ENCODE measurements at regions not wholly inside any gene's neighbourhood (a gene's known extent, or its start where the extent isn't known, plus 50 kb on each side); places are given as distances from the start of the nearest gene placed in this dataset.
A peak's percentile ranks its signal among the peaks of the same experiment; 100 is the strongest.

DNA sequence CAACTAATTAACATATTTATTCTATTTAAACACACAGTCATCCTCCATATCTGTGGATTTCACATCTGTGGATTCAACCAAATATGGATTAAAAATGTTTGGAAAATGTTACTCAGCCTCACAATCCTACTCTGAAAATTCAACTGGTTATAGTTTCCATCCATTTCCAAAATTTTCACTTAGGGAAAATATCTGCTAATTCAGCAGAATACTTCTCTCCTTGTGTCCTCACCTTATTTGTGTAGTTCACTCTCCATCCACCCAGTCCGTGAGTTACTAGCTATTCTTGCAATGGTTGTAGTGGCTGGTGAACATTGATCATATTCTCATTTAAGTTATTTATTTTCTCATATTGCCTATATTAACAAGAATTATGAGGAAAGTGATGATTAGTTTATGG is 77.6 kb upstream of the PRKCQ start:
- WGBS (ENCODE audit: low lambda C conversion rate): 0% methylated on average over 1 of the region's 1 CpG
- in situ Hi-C loops (cut with HindIII; ENCODE audit: extremely low pct_ligation_motif_present, low pct_unique_long_range_greater_than_20kb): no loop called here
- no peaks in the 10 kb centered on the region for H3K27me3 ChIP-seq (ENCODE audit: control insufficient read depth in 1 of 2, insufficient read depth in 2 of 2, low read length in 2 of 2)
- no peak overlapping the region for H3K9ac ChIP-seq (ENCODE audit: insufficient read depth, low read depth, low read length)
- TF ChIP-seq, protein P1, sequence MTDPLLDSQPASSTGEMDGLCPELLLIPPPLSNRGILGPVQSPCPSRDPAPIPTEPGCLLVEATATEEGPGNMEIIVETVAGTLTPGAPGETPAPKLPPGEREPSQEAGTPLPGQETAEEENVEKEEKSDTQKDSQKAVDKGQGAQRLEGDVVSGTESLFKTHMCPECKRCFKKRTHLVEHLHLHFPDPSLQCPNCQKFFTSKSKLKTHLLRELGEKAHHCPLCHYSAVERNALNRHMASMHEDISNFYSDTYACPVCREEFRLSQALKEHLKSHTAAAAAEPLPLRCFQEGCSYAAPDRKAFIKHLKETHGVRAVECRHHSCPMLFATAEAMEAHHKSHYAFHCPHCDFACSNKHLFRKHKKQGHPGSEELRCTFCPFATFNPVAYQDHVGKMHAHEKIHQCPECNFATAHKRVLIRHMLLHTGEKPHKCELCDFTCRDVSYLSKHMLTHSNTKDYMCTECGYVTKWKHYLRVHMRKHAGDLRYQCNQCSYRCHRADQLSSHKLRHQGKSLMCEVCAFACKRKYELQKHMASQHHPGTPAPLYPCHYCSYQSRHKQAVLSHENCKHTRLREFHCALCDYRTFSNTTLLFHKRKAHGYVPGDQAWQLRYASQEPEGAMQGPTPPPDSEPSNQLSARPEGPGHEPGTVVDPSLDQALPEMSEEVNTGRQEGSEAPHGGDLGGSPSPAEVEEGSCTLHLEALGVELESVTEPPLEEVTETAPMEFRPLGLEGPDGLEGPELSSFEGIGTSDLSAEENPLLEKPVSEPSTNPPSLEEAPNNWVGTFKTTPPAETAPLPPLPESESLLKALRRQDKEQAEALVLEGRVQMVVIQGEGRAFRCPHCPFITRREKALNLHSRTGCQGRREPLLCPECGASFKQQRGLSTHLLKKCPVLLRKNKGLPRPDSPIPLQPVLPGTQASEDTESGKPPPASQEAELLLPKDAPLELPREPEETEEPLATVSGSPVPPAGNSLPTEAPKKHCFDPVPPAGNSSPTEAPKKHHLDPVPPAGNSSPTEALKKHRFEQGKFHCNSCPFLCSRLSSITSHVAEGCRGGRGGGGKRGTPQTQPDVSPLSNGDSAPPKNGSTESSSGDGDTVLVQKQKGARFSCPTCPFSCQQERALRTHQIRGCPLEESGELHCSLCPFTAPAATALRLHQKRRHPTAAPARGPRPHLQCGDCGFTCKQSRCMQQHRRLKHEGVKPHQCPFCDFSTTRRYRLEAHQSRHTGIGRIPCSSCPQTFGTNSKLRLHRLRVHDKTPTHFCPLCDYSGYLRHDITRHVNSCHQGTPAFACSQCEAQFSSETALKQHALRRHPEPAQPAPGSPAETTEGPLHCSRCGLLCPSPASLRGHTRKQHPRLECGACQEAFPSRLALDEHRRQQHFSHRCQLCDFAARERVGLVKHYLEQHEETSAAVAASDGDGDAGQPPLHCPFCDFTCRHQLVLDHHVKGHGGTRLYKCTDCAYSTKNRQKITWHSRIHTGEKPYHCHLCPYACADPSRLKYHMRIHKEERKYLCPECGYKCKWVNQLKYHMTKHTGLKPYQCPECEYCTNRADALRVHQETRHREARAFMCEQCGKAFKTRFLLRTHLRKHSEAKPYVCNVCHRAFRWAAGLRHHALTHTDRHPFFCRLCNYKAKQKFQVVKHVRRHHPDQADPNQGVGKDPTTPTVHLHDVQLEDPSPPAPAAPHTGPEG (CRISPR knock-in tag; IDR thresholded peaks at IDR 0.05): no peak
- no peak for TF ChIP-seq ZNF7 (CRISPR knock-in tag; IDR thresholded peaks at IDR 0.05)
- TF ChIP-seq, protein P2, sequence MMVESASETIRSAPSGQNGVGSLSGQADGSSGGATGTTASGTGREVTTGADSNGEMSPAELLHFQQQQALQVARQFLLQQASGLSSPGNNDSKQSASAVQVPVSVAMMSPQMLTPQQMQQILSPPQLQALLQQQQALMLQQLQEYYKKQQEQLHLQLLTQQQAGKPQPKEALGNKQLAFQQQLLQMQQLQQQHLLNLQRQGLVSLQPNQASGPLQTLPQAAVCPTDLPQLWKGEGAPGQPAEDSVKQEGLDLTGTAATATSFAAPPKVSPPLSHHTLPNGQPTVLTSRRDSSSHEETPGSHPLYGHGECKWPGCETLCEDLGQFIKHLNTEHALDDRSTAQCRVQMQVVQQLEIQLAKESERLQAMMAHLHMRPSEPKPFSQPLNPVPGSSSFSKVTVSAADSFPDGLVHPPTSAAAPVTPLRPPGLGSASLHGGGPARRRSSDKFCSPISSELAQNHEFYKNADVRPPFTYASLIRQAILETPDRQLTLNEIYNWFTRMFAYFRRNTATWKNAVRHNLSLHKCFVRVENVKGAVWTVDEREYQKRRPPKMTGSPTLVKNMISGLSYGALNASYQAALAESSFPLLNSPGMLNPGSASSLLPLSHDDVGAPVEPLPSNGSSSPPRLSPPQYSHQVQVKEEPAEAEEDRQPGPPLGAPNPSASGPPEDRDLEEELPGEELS (CRISPR knock-in tag; IDR thresholded peaks at IDR 0.05): no peak
- TF ChIP-seq ARNTL (CRISPR knock-in tag; IDR thresholded peaks at IDR 0.05): no peak
- TF ChIP-seq ZBTB42 (CRISPR knock-in tag; IDR thresholded peaks at IDR 0.05): no peak
- TF ChIP-seq, protein P3, sequence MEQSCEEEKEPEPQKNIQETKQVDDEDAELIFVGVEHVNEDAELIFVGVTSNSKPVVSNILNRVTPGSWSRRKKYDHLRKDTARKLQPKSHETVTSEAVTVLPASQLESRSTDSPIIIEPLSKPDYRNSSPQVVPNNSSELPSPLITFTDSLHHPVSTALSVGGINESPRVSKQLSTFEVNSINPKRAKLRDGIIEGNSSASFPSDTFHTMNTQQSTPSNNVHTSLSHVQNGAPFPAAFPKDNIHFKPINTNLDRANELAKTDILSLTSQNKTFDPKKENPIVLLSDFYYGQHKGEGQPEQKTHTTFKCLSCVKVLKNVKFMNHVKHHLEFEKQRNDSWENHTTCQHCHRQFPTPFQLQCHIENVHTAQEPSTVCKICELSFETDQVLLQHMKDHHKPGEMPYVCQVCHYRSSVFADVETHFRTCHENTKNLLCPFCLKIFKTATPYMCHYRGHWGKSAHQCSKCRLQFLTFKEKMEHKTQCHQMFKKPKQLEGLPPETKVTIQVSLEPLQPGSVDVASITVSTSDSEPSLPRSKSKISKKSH (CRISPR knock-in tag; IDR thresholded peaks at IDR 0.05; ENCODE audit: borderline replicate concordance): no peak
- TF ChIP-seq MAFK (conservative IDR thresholded peaks at IDR 0.05 in 1 of 2, IDR thresholded peaks at IDR 0.05 in 1 of 2; ENCODE audit: low read length in 2 of 2): peak; percentile 47 to 79; a peak in 3 of 4 replicates
- TF ChIP-seq, protein P4, sequence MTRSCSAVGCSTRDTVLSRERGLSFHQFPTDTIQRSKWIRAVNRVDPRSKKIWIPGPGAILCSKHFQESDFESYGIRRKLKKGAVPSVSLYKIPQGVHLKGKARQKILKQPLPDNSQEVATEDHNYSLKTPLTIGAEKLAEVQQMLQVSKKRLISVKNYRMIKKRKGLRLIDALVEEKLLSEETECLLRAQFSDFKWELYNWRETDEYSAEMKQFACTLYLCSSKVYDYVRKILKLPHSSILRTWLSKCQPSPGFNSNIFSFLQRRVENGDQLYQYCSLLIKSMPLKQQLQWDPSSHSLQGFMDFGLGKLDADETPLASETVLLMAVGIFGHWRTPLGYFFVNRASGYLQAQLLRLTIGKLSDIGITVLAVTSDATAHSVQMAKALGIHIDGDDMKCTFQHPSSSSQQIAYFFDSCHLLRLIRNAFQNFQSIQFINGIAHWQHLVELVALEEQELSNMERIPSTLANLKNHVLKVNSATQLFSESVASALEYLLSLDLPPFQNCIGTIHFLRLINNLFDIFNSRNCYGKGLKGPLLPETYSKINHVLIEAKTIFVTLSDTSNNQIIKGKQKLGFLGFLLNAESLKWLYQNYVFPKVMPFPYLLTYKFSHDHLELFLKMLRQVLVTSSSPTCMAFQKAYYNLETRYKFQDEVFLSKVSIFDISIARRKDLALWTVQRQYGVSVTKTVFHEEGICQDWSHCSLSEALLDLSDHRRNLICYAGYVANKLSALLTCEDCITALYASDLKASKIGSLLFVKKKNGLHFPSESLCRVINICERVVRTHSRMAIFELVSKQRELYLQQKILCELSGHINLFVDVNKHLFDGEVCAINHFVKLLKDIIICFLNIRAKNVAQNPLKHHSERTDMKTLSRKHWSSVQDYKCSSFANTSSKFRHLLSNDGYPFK (CRISPR knock-in tag; IDR thresholded peaks at IDR 0.05; ENCODE audit: borderline replicate concordance): no peak
- TF ChIP-seq ZSCAN9 (CRISPR knock-in tag; IDR thresholded peaks at IDR 0.05; ENCODE audit: borderline replicate concordance): no peak
- peak; percentile 63; the same call in 1 of the 2 replicates for TF ChIP-seq MAFF (IDR thresholded peaks at IDR 0.05; ENCODE audit: low read depth, low read length)
- no peak for TF ChIP-seq IKZF4 (CRISPR knock-in tag; IDR thresholded peaks at IDR 0.05; ENCODE audit: borderline replicate concordance, low read depth, not compliant biosample characterization)
- TF ChIP-seq NFKBIZ (CRISPR knock-in tag; IDR thresholded peaks at IDR 0.05): no peak
- no peak for TF ChIP-seq RBAK (CRISPR knock-in tag; IDR thresholded peaks at IDR 0.05)
- no peak for ATAC-seq
- intact Hi-C loops (cut with micrococcal nuclease; ENCODE audit: unreplicated experiment): no loop called here
- no peaks in the 10 kb centered on the region for H3K36me3 ChIP-seq (replicated peaks in 1 of 2; ENCODE audit: control insufficient read depth in 1 of 2, insufficient read depth in 2 of 2, low read length in 2 of 2)
- H3K79me2 ChIP-seq (ENCODE audit: insufficient read depth, low read length): no peaks in the 10 kb centered on the region
- H2AFZ ChIP-seq (ENCODE audit: low read length): no peak overlapping the region
- H4K20me1 ChIP-seq (ENCODE audit: insufficient read depth, low read length): no peaks in the 10 kb centered on the region
- H3K27ac ChIP-seq (ENCODE audit: extremely low read length, insufficient read depth, low read length): no peak overlapping the region
- H3K4me1 ChIP-seq (ENCODE audit: insufficient read depth, low read length): no peaks in the 10 kb centered on the region
- POLR2A ChIA-PET: no interaction called here
- CTCF ChIA-PET (ENCODE audit: low intra/inter-chr PET ratio, low total read pairs): no interaction called here
- no peaks in the 10 kb centered on the region for H3K9me3 ChIP-seq (ENCODE audit: low read length)
- H3K4me2 ChIP-seq (ENCODE audit: low read depth, low read length): no peak overlapping the region
- FAIRE-seq: no peak
- DNase-seq (ENCODE audit: low spot score): no peak
- BruUV-seq (replicated peaks): no TSS peak
- H3K4me3 ChIP-seq (replicated peaks in 1 of 3; ENCODE audit: insufficient read depth in 1 of 3, low read depth in 2 of 3, low read length in 3 of 3): no peak overlapping the region
